GM12878 (cell line): ENCODE measurements at regions not wholly inside any gene's neighbourhood (a gene's known extent, or its start where the extent isn't known, plus 50 kb on each side); places are given as distances from the start of the nearest gene placed in this dataset.
A peak's percentile ranks its signal among the peaks of the same experiment; 100 is the strongest.

Experiments used
- ATAC-seq: fragments of 200-7000 bp; cut with Tn5 transposase; 3 replicates; pipeline ENCODE4 v1.9.1; 2020; ENCODE audit warnings: mild to moderate bottlenecking, moderate library complexity
- BruUV-seq: library from RNA; stranded (reverse); fragments of 400-500 nt; replicated peaks from 2 replicates; lab custom pipeline; 2021; lab: Mats Ljungman, UMichigan
- CTCF ChIA-PET: fragments of 300-600 bp; sonication (Branson Sonifier 250); formaldehyde crosslinking; extraction: SDS; loops from one replicate; lab custom pipeline; 2021; ENCODE audit warnings: inconsistent platforms; lab: Yijun Ruan, JAX
- POLR2A ChIA-PET: fragments of 350-600 bp; formaldehyde crosslinking; extraction: SDS; loops from one replicate; lab custom pipeline; 2021; ENCODE audit warnings: inconsistent platforms; lab: Charles Lee
- RAD21 ChIA-PET: fragments of 300-600 bp; sonication (Branson Sonifier 250); formaldehyde crosslinking; loops from one replicate; lab custom pipeline; 2023; ENCODE audit warnings: antibody characterized with exemption; ENCODE audit not compliant: unreplicated experiment; lab: Charles Lee
- SMC1A ChIA-PET: fragments of 300-600 bp; sonication (Branson Sonifier 250); formaldehyde crosslinking; loops from one replicate; lab custom pipeline; 2023; ENCODE audit not compliant: unreplicated experiment, uncharacterized antibody; lab: Charles Lee
- DNase-seq: peaks from one replicate; pipeline ENCODE4 v3.0.0-alpha.2; 2011; ENCODE audit warnings: low read depth, low spot score
- FAIRE-seq: peaks from 3 replicates; lab custom pipeline; 2011; peaks lifted over from hg19 to GRCh38; lab: Jason Lieb, UNC
- H2AFZ ChIP-seq: 2 replicates; pipeline ENCODE4 v1.6.0; 2011; ENCODE audit warnings: low read depth, low read length, control low read depth; ENCODE audit not compliant: control insufficient read depth
- H3K27ac ChIP-seq: 2 replicates; pipeline ENCODE4 v1.5.1; 2011; ENCODE audit warnings: control low read depth; ENCODE audit not compliant: control insufficient read depth, insufficient read depth
- H3K27me3 ChIP-seq, 2 experiments: replicated peaks in 1 of 2; 2 replicates each; pipeline versions ENCODE4 v1.6.0 to v1.6.1; 2011; ENCODE audit warnings: low read length in 1 of 2; ENCODE audit not compliant: control insufficient read depth in 2 of 2, insufficient read depth in 2 of 2
- H3K36me3 ChIP-seq, 2 experiments: 2 replicates each; pipeline ENCODE4 v1.5.1; 2011; ENCODE audit warnings: low read length in 1 of 2; ENCODE audit not compliant: control insufficient read depth in 2 of 2, insufficient read depth in 2 of 2
- H3K4me1 ChIP-seq: 2 replicates; pipeline ENCODE4 v1.6.1; 2011; ENCODE audit warnings: mild to moderate bottlenecking, low read length, moderate library complexity, mixed read lengths; ENCODE audit not compliant: control insufficient read depth, insufficient read depth
- H3K4me2 ChIP-seq: 2 replicates; pipeline ENCODE4 v1.6.0; 2011; ENCODE audit warnings: control low read depth; ENCODE audit not compliant: control insufficient read depth, insufficient read depth
- H3K4me3 ChIP-seq: fragments of 200-600 bp; sonication (generic); 2 replicates; pipeline ENCODE4 v1.5.1; 2016
- H3K79me2 ChIP-seq: 2 replicates; pipeline ENCODE4 v1.6.0; 2011; ENCODE audit warnings: low read length; ENCODE audit not compliant: control insufficient read depth, insufficient read depth
- H3K9ac ChIP-seq: 2 replicates; pipeline ENCODE4 v1.8.0; 2011; ENCODE audit warnings: low read length, control low read depth, mixed read lengths; ENCODE audit not compliant: control insufficient read depth, insufficient read depth
- H3K9me3 ChIP-seq: replicated peaks from 3 replicates; pipeline ENCODE4 v1.5.1; 2011; ENCODE audit warnings: mild to moderate bottlenecking, low read length; ENCODE audit not compliant: control insufficient read depth, insufficient read depth
- H4K20me1 ChIP-seq: 2 replicates; pipeline ENCODE4 v1.6.0; 2011; ENCODE audit not compliant: control insufficient read depth, insufficient read depth
- BCL11A ChIP-seq: IDR thresholded peaks from 2 replicates; pipeline ENCODE4 v1.6.1; 2011; ENCODE audit warnings: low read depth, low read length
- CEBPB ChIP-seq, 2 experiments: fragments of 150-350 bp in 1 of 2; IDR thresholded peaks; 2 replicates each; pipeline ENCODE4 v1.6.1; 2012 to 2014; ENCODE audit warnings: low read depth in 2 of 2, low read length in 2 of 2, borderline replicate concordance in 1 of 2, inconsistent platforms in 1 of 2
- POU2F2 ChIP-seq: IDR thresholded peaks from 3 replicates; pipeline ENCODE4 v1.6.1; 2011; ENCODE audit warnings: low read depth, mild to moderate bottlenecking, low read length, borderline replicate concordance
- YY1 ChIP-seq: IDR thresholded peaks from 2 replicates; pipeline ENCODE4 v1.6.1; 2011; ENCODE audit warnings: low read depth, mild to moderate bottlenecking, low read length
- WGBS: methylation state at CpG from one replicate; pipeline ENCODE4 v1.1.6; 2016; ENCODE audit warnings: low lambda C conversion rate; ENCODE audit not compliant: insufficient replicate concordance, insufficient coverage; ENCODE audit errors: missing lambda C conversion rate; 5-methylcytosine and 5-hydroxymethylcytosine counted together
- in situ Hi-C: fragments of 300-500 bp; cut with MboI; formaldehyde crosslinking; loops from 9 replicates; pipeline ENCODE4 v1.14.3; 2018; ENCODE audit warnings: mixed read lengths
- intact Hi-C: fragments of 100-400 bp; cut with micrococcal nuclease; formaldehyde crosslinking; loops from one replicate; pipeline ENCODE4 v1.14.2; 2022; ENCODE audit not compliant: unreplicated experiment
- TF ChIP-seq, protein P1 (sequence below): IDR thresholded peaks from 2 replicates; pipeline ENCODE4 v1.6.1; 2012; ENCODE audit warnings: mild to moderate bottlenecking, low read depth, low read length
- TF ChIP-seq, protein P2 (sequence below): fragments of 450-650 bp; formaldehyde crosslinking; IDR thresholded peaks from 2 replicates; pipeline ENCODE4 v1.5.0; 2022; ENCODE audit warnings: mild to moderate bottlenecking, missing genetic modification characterization

DNA sequence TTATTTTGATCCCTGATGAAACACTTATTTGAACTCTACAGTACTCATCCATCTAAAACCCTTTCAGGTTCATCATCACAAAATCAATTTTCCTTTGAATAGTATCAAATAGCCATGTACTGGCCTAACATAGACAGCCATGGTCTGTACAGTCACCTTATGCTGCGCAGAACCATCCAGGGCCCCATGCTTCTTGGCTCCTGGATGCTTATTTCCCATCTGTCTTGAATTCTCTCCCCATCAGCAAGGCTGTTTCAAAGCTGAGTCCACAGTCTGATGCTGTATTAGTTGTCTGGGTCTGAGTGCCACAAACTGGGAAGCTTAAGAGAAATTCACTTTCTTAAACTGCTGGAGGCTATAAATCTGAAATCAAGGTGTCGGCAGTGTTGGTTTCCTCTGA is 290.2 kb downstream of the OSR1 start (continued):
- TF ChIP-seq, protein P1, sequence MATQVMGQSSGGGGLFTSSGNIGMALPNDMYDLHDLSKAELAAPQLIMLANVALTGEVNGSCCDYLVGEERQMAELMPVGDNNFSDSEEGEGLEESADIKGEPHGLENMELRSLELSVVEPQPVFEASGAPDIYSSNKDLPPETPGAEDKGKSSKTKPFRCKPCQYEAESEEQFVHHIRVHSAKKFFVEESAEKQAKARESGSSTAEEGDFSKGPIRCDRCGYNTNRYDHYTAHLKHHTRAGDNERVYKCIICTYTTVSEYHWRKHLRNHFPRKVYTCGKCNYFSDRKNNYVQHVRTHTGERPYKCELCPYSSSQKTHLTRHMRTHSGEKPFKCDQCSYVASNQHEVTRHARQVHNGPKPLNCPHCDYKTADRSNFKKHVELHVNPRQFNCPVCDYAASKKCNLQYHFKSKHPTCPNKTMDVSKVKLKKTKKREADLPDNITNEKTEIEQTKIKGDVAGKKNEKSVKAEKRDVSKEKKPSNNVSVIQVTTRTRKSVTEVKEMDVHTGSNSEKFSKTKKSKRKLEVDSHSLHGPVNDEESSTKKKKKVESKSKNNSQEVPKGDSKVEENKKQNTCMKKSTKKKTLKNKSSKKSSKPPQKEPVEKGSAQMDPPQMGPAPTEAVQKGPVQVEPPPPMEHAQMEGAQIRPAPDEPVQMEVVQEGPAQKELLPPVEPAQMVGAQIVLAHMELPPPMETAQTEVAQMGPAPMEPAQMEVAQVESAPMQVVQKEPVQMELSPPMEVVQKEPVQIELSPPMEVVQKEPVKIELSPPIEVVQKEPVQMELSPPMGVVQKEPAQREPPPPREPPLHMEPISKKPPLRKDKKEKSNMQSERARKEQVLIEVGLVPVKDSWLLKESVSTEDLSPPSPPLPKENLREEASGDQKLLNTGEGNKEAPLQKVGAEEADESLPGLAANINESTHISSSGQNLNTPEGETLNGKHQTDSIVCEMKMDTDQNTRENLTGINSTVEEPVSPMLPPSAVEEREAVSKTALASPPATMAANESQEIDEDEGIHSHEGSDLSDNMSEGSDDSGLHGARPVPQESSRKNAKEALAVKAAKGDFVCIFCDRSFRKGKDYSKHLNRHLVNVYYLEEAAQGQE = no peak
- TF ChIP-seq YY1 (no peak), BCL11A (no peak)
- TF ChIP-seq, protein P2, sequence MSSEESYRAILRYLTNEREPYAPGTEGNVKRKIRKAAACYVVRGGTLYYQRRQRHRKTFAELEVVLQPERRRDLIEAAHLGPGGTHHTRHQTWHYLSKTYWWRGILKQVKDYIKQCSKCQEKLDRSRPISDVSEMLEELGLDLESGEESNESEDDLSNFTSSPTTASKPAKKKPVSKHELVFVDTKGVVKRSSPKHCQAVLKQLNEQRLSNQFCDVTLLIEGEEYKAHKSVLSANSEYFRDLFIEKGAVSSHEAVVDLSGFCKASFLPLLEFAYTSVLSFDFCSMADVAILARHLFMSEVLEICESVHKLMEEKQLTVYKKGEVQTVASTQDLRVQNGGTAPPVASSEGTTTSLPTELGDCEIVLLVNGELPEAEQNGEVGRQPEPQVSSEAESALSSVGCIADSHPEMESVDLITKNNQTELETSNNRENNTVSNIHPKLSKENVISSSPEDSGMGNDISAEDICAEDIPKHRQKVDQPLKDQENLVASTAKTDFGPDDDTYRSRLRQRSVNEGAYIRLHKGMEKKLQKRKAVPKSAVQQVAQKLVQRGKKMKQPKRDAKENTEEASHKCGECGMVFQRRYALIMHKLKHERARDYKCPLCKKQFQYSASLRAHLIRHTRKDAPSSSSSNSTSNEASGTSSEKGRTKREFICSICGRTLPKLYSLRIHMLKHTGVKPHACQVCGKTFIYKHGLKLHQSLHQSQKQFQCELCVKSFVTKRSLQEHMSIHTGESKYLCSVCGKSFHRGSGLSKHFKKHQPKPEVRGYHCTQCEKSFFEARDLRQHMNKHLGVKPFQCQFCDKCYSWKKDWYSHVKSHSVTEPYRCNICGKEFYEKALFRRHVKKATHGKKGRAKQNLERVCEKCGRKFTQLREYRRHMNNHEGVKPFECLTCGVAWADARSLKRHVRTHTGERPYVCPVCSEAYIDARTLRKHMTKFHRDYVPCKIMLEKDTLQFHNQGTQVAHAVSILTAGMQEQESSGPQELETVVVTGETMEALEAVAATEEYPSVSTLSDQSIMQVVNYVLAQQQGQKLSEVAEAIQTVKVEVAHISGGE (CRISPR knock-in tag) = no peak

DNA sequence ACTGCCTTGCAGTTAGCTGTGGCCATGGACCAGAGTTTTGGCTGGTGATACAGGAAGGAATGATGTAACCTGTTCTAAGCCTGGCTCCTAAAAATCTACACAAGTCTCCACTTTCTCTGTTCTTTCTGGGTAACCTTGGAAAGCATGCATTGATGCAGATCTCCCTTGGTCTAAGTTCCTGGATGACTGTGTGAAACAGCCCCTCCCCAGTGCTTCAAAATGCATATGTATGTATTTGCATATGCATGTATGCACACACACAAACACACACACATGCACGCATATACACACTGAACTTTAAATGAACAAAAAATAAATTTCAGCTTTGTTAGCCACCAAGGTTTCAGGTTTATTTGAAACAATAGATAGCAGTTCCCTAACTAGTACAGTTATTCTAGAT is 296.1 kb downstream of the OSR1 start:
- no TSS peak for BruUV-seq
- Histone ChIP-seq H3K36me3 (no peaks in the 10 kb centered on the region), H3K4me3 (no peak overlapping the region), H2AFZ (no peak overlapping the region), H3K4me2 (no peak overlapping the region), H3K9me3 (no peaks in the 10 kb centered on the region), H3K27me3 (no peaks in the 10 kb centered on the region), H4K20me1 (no peaks in the 10 kb centered on the region), H3K27ac (no peak overlapping the region), H3K9ac (no peak overlapping the region)
- ChIA-PET CTCF (no interaction called here), POLR2A (no interaction called here), RAD21 (no interaction called here)
- intact Hi-C loops = no loop called here
- ATAC-seq (no peak), DNase-seq (no peak)
- WGBS = 35% methylated on average over 1 of the region's 1 CpG
- TF ChIP-seq POU2F2 (peak; percentile 42; the same call in 1 of the 3 replicates), CEBPB (IDR thresholded peaks at IDR 0.05; ENCODE audit: borderline replicate concordance in 1 of 2, low read depth in 2 of 2, low read length in 2 of 2) (no peak)
- TF ChIP-seq, all 136 proteins: peak for 1
- SMC1A ChIA-PET = no interaction called here
- Histone ChIP-seq H3K4me1 (no peaks in the 10 kb centered on the region), H3K79me2 (no peaks in the 10 kb centered on the region)
- no peak for FAIRE-seq
- in situ Hi-C loops = no loop called here
